GM21528 (cell line): ENCODE measurements at regions not wholly inside any gene's neighbourhood (a gene's known extent, or its start where the extent isn't known, plus 50 kb on each side); places are given as distances from the start of the nearest gene placed in this dataset.
"Not testable (repeated sequence)": the region's sequence is repeated elsewhere in the genome, so short reads cannot be mapped to it uniquely, and the experiment has no call there.

ENCODE experiments used
- ATAC-seq: cut with Tn5 transposase; IDR thresholded peaks from one replicate; pipeline ENCODE4 v1.9.1; 2021; ENCODE audit warnings: mild to moderate bottlenecking, moderate library complexity; ENCODE audit not compliant: unreplicated experiment, low FRiP score

GRCh38 chr1:221239792-221240191 lies 360.5 kb downstream of the HLX start:
- no peak for ATAC-seq

- ATAC-seq, result no peak
Observed at GRCh38 chr1:221240690-221241089, 361.4 kb downstream of the HLX start.

- ATAC-seq, result no peak
Observed at GRCh38 chr1:221241157-221241556, 361.9 kb downstream of the HLX start.

- ATAC-seq, result no peak
Observed at GRCh38 chr1:221241592-221241991, 362.3 kb downstream of the HLX start.

- ATAC-seq, result no peak
Observed at GRCh38 chr1:221246067-221246466, 366.8 kb downstream of the HLX start.

GRCh38 chr1:221246628-221247415 lies 367.6 kb downstream of the HLX start:
- no peak for ATAC-seq

GRCh38 chr1:221251580-221251979 lies 372.3 kb downstream of the HLX start:
- ATAC-seq, result no peak

GRCh38 chr1:221254813-221255212 lies 375.6 kb downstream of the HLX start:
- no peak for ATAC-seq

GRCh38 chr1:221256773-221257172 lies 377.5 kb downstream of the HLX start:
- no peak for ATAC-seq

- not testable (repeated sequence) for ATAC-seq
Observed at GRCh38 chr1:221257548-221257947, 378.3 kb downstream of the HLX start.

- ATAC-seq, result not testable (repeated sequence)
Observed at GRCh38 chr1:221262677-221263076, 383.4 kb downstream of the HLX start.

- ATAC-seq, result peak; percentile 93
Observed at GRCh38 chr1:221263831-221264767, 384.9 kb downstream of the HLX start.

GRCh38 chr1:221264848-221265247 lies 385.6 kb downstream of the HLX start:
- no peak for ATAC-seq

GRCh38 chr1:221268295-221268694 lies 389.1 kb downstream of the HLX start:
- ATAC-seq, result no peak

GRCh38 chr1:221271701-221272100 lies 392.5 kb downstream of the HLX start:
- no peak for ATAC-seq

- ATAC-seq, result no peak
Observed at GRCh38 chr1:221272940-221273339, 393.7 kb downstream of the HLX start.

- ATAC-seq, result no peak
Observed at GRCh38 chr1:221274373-221274772, 395.1 kb downstream of the HLX start.

GRCh38 chr1:221276896-221277409 lies 397.7 kb downstream of the HLX start:
- ATAC-seq, result no peak

GRCh38 chr1:221279146-221279545 lies 399.9 kb downstream of the HLX start:
- ATAC-seq, result no peak

- no peak for ATAC-seq
Observed at GRCh38 chr1:221283532-221283931, 404.3 kb downstream of the HLX start.

GRCh38 chr1:221284028-221284427 lies 404.8 kb downstream of the HLX start:
- no peak for ATAC-seq
